Dermis microvascular lymphatic vessel endothelial cell (primary cell): ENCODE measurements at regions not wholly inside any gene's neighbourhood (a gene's known extent, or its start where the extent isn't known, plus 50 kb on each side); places are given as distances from the start of the nearest gene placed in this dataset.
"Not testable (repeated sequence)": the region's sequence is repeated elsewhere in the genome, so short reads cannot be mapped to it uniquely, and the experiment has no call there.

Source experiments
- DNase-seq, 2 donors: peaks; one replicate each; pipeline versions ENCODE4 v3.0.0 to v3.0.0-alpha.2; 2010; ENCODE audit warnings: low read depth in 2 of 2

GRCh38 chr1:101185421-101185820 lies 51.4 kb upstream of the S1PR1 start:
- DNase-seq, result no peak

- DNase-seq, result peak in 1 of 2 donors; percentile 77
Observed at GRCh38 chr1:101183388-101183699, 53.5 kb upstream of the S1PR1 start.

- no peak for DNase-seq
Observed at GRCh38 chr1:101182627-101183387, 54.0 kb upstream of the S1PR1 start.

- peak in 1 of 2 donors; percentile 88 for DNase-seq
Observed at GRCh38 chr1:101181930-101182329, 54.9 kb upstream of the S1PR1 start.

GRCh38 chr1:101178688-101179491 lies 57.9 kb upstream of the S1PR1 start:
- DNase-seq, result no peak

- no peak for DNase-seq
Observed at GRCh38 chr1:101178341-101178687, 58.5 kb upstream of the S1PR1 start.

GRCh38 chr1:101175886-101176285 lies 60.9 kb upstream of the S1PR1 start:
- DNase-seq, result peak; percentile 34 to 76

- no peak for DNase-seq
Observed at GRCh38 chr1:101175466-101175865, 61.4 kb upstream of the S1PR1 start.

GRCh38 chr1:101174722-101175121 lies 62.1 kb upstream of the S1PR1 start:
- DNase-seq, result peak in 1 of 2 donors; percentile 41

GRCh38 chr1:101174298-101174697 lies 62.5 kb upstream of the S1PR1 start:
- not testable (repeated sequence) for DNase-seq

- peak in 1 of 2 donors; percentile 55 for DNase-seq
Observed at GRCh38 chr1:101170506-101171050, 66.2 kb upstream of the S1PR1 start.

- no peak for DNase-seq
Observed at GRCh38 chr1:101167891-101168290, 68.9 kb upstream of the S1PR1 start.

- DNase-seq, result no peak
Observed at GRCh38 chr1:101166583-101167120, 70.2 kb upstream of the S1PR1 start.

GRCh38 chr1:101165954-101166353 lies 70.9 kb upstream of the S1PR1 start:
- DNase-seq, result no peak

- no peak for DNase-seq
Observed at GRCh38 chr1:101165532-101165931, 71.3 kb upstream of the S1PR1 start.

- DNase-seq, result peak; percentile 42 to 54
Observed at GRCh38 chr1:101164776-101165175, 72.0 kb upstream of the S1PR1 start.

GRCh38 chr1:101162736-101163735 lies 73.8 kb upstream of the S1PR1 start:
- peak; percentile 98 for DNase-seq

GRCh38 chr1:101162300-101162699 lies 74.5 kb upstream of the S1PR1 start:
- peak; percentile 80 to 86 for DNase-seq

- peak; percentile 95 to 97 for DNase-seq
Observed at GRCh38 chr1:101161619-101162018, 75.2 kb upstream of the S1PR1 start.

- no peak for DNase-seq
Observed at GRCh38 chr1:101158424-101158823, 78.4 kb upstream of the S1PR1 start.

GRCh38 chr1:101154547-101154946 lies 82.3 kb upstream of the S1PR1 start:
- no peak for DNase-seq
